Naive B cell (primary cell): ENCODE measurements at regions not wholly inside any gene's neighbourhood (a gene's known extent, or its start where the extent isn't known, plus 50 kb on each side); places are given as distances from the start of the nearest gene placed in this dataset.
"Not testable (repeated sequence)": the region's sequence is repeated elsewhere in the genome, so short reads cannot be mapped to it uniquely, and the experiment has no call there.

Source experiments
- ATAC-seq, 2 donors: fragments of 150-1000 bp; cut with Tn5 transposase; 2 replicates each; pipeline ENCODE4 v1.10.0; 2021; ENCODE audit warnings: low read depth in 2 of 2, mild to moderate bottlenecking in 2 of 2, moderate library complexity in 2 of 2
- DNase-seq: peaks from one replicate; pipeline ENCODE4 v3.0.0; 2022
- H3K27ac Mint-ChIP-seq, 6 donors: one replicate each; pipeline ENCODE4 v1.8.0; 2020 to 2022; ENCODE audit warnings: mild to moderate bottlenecking in 6 of 6, mixed read lengths in 6 of 6, moderate library complexity in 5 of 6, inconsistent platforms in 2 of 6
- H3K27me3 Mint-ChIP-seq, 3 donors: one replicate each; pipeline ENCODE4 v1.8.0; 2021 to 2022; ENCODE audit warnings: mixed read lengths in 3 of 3, mild to moderate bottlenecking in 1 of 3
- H3K36me3 Mint-ChIP-seq, 2 donors: one replicate each; pipeline ENCODE4 v1.8.0; 2020 to 2022; ENCODE audit warnings: mixed read lengths in 2 of 2, inconsistent platforms in 1 of 2, mild to moderate bottlenecking in 1 of 2
- H3K4me1 Mint-ChIP-seq, 3 donors: one replicate each; pipeline ENCODE4 v1.8.0; 2020 to 2022; ENCODE audit warnings: mixed read lengths in 3 of 3, inconsistent platforms in 1 of 3, mild to moderate bottlenecking in 1 of 3, moderate library complexity in 1 of 3
- H3K4me3 Mint-ChIP-seq, 8 donors: one replicate each; pipeline ENCODE4 v1.8.0; 2020 to 2022; ENCODE audit warnings: mild to moderate bottlenecking in 8 of 8, mixed read lengths in 8 of 8, moderate library complexity in 8 of 8, inconsistent platforms in 2 of 8
- H3K9me3 Mint-ChIP-seq, 7 donors: one replicate each; pipeline ENCODE4 v1.8.0; 2020 to 2022; ENCODE audit warnings: mixed read lengths in 7 of 7, mild to moderate bottlenecking in 5 of 7, inconsistent platforms in 2 of 7, moderate library complexity in 1 of 7

DNA sequence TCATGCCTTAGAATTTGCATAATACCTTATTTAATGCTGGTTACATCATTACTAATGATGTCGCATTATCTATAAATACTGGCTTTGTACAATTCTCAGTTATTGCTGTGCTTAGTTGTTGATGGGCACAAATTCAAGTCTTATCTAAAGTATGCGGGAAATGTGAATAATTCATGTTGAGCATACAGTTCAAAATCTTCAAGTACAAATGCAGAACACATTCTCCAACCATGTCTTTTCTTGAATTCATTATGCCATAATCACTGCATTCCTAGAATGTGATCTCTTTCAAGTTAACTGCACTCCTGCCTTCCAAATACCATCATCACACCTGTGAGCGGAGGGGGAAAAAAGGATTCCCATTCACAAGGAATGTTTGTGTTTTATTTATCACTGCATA lies 337.0 kb downstream of the MBD2 start:
- H3K36me3 Mint-ChIP-seq, result no peaks in the 10 kb centered on the region
- no peak overlapping the region for H3K27ac Mint-ChIP-seq
- H3K4me3 Mint-ChIP-seq, result no peak overlapping the region
- H3K4me1 Mint-ChIP-seq, result no peaks in the 10 kb centered on the region
- H3K9me3 Mint-ChIP-seq, result peaks cover 0 to 4% (median 0%) of the 10 kb centered on the region in 7 donors
- ATAC-seq (no peak), DNase-seq (no peak)
- H3K27me3 Mint-ChIP-seq, result peaks cover 0 to 6% (median 3%) of the 10 kb centered on the region in 3 donors

DNA sequence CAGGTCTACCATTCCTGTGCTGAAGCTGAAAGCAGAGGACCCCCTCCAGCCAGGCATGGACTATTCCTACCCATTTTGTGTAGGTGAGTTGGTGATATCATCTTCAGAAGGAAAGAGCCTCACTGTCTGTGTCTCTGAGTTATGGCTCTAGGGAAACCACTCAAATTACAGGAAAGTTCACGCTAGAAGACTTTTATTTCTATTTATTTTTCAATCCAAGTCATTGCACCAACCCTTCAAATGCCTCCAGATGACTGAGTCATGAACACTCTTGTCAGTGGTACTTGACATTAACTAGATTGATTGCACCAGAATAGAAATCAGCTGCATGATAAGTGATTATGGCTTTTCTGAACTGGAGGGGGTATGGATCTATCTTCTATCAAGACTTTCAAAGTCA lies 338.4 kb downstream of the MBD2 start:
- Mint-ChIP-seq H3K4me3 (no peak overlapping the region), H3K36me3 (no peaks in the 10 kb centered on the region)

DNA sequence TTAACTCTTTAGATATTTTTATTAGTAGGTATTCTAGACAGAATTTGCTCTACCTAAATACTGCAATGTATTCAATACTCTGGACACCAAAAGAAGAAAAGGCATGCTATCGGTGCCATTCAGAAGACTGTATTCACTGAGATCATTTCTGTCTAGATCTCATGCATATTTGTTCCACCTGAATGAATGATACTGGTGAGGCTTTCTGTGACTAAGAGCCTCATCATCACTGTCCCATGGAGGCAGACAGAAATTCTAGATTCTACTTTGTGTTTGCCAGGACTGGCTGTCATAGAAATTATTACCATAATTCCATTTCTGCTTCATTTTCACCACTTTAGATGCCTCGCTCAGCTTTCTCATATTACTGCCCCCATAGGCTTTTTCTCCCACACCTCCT lies 340.7 kb downstream of the MBD2 start:
- H3K36me3 Mint-ChIP-seq, result no peaks in the 10 kb centered on the region
- H3K9me3 Mint-ChIP-seq, result peaks cover 0 to 6% (median 0%) of the 10 kb centered on the region in 7 donors
- no peak overlapping the region for H3K4me3 Mint-ChIP-seq
- no peak overlapping the region for H3K27ac Mint-ChIP-seq
- no peak for ATAC-seq
- H3K4me1 Mint-ChIP-seq, result no peaks in the 10 kb centered on the region
- DNase-seq, result no peak
- H3K27me3 Mint-ChIP-seq, result no peaks in the 10 kb centered on the region

More for the DNA sequence above, 338.4 kb downstream of the MBD2 start:
- peaks cover 0 to 5% (median 0%) of the 10 kb centered on the region in 7 donors for H3K9me3 Mint-ChIP-seq
- H3K27ac Mint-ChIP-seq, result no peak overlapping the region
- DNase-seq (no peak), ATAC-seq (no peak)
- no peaks in the 10 kb centered on the region for H3K4me1 Mint-ChIP-seq
- peaks cover 0 to 4% (median 3%) of the 10 kb centered on the region in 3 donors for H3K27me3 Mint-ChIP-seq

DNA sequence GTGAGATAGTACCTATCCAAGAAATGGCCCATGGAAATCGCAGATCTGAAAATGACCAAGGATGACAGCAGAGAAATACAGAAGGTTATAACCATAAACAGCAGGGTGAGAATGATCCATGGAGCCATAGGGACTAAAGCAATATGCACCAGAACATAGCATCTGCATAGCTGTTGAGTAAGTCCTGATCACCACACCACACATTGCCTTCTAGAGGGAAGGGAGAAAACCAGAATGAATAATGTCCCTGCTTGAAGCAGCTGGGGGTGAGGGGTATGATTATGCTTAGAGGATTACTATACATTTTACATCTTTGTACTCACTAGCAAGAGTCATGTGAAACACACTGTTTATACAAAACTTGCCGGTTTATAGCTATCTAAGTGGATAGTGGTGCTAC lies 350.4 kb downstream of the MBD2 start:
- Mint-ChIP-seq H3K4me3 (no peak overlapping the region), H3K9me3 (peaks cover 0 to 2% (median 0%) of the 10 kb centered on the region in 7 donors), H3K27ac (no peak overlapping the region), H3K36me3 (no peaks in the 10 kb centered on the region), H3K4me1 (no peaks in the 10 kb centered on the region), H3K27me3 (peaks cover 0 to 7% (median 0%) of the 10 kb centered on the region in 3 donors)
- DNase-seq, result no peak
- ATAC-seq, result no peak

DNA sequence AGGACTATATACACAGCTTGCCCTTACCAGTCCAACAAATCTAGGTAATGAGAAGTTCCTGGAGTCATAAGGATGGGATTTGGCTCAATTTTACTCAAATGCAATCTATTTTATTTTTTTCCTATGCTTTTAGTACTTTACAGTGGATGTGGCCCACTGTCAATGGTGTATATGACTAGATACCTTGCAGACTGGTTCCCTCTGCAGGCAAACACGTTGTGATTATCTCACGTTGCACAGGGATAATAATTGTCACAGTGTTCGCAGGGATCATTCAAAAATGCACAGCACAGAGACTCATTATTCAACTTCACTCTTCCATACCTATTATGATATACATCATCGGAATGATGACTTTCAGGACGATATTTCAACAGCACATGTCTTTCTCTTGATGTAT lies 359.7 kb downstream of the MBD2 start:
- H3K27ac Mint-ChIP-seq, result no peak overlapping the region
- H3K4me1 Mint-ChIP-seq, result no peaks in the 10 kb centered on the region
- ATAC-seq (no peak), DNase-seq (no peak)
- H3K4me3 Mint-ChIP-seq, result no peak overlapping the region
- H3K27me3 Mint-ChIP-seq, result peaks cover 0 to 3% (median 0%) of the 10 kb centered on the region in 3 donors
- no peaks in the 10 kb centered on the region for H3K36me3 Mint-ChIP-seq
- H3K9me3 Mint-ChIP-seq, result no peaks in the 10 kb centered on the region

DNA sequence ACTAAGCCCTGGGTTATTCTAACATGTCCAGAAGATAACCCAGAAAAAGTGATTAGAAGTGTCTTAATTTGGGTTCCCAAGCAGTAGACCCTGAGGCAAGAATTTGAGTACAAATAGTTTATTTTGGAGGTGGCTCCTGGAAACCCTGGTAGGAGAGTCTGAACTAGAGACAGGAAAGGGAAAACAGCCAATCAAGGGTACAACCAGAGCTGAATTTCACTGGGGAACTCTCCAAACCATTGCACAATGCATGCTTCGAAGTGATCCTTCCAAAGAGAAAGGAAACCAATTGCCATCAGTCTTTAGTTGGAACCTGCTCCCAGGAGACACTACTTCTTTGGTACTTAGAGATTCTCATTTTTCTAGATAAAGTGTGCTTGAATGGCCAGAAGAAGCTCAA lies 361.5 kb downstream of the MBD2 start:
- no peak for DNase-seq
- ATAC-seq, result no peak
- H3K36me3 Mint-ChIP-seq, result no peaks in the 10 kb centered on the region
- no peak overlapping the region for H3K27ac Mint-ChIP-seq
- no peaks in the 10 kb centered on the region for H3K27me3 Mint-ChIP-seq
- H3K4me3 Mint-ChIP-seq, result no peak overlapping the region
- no peaks in the 10 kb centered on the region for H3K9me3 Mint-ChIP-seq
- H3K4me1 Mint-ChIP-seq, result no peaks in the 10 kb centered on the region

DNA sequence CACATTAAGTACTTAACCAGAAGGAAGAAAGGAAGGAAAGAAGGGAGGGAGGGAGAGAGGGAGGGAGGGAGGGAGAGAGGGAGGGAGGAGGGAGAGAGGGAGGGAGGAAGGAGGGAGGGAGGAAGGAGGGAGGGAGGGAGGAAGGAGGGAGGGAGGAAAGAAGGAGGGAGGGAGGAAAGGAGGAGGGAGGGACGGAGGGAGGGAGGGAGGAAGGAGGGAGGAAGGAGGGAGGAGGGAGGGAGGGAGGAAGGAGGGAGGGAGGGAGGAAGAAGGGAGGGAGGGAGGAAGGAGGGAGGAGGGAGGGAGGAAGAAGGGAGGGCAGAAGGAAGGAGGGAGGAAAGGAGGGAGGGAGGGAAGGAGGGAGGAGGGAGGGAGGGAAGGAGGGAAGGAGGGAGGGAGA lies 363.3 kb downstream of the MBD2 start:
- ATAC-seq, result no peak
- Mint-ChIP-seq H3K36me3 (no peaks in the 10 kb centered on the region), H3K27me3 (no peaks in the 10 kb centered on the region)

DNA sequence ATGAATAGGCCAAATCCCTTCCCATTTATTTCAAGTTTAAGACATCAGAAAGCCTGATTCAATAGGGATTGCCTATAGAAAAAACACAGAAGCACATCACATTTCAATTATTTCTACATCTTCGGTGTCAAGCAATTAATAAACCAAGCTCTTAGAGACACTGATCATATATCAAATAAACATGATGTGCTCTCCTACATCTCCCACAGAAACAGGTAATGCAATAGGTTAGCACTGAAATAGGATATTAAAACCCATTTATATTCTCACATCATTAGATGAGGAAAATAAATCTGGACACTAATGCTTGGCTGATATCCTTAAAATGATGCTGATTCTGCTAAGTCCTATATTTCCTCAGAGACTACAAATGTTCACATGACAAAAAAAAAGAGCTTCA lies 364.7 kb downstream of the MBD2 start:
- H3K36me3 Mint-ChIP-seq, result no peaks in the 10 kb centered on the region
- ATAC-seq, result no peak
- peaks cover 0 to 4% (median 0%) of the 10 kb centered on the region in 7 donors for H3K9me3 Mint-ChIP-seq
- H3K27ac Mint-ChIP-seq, result no peak overlapping the region
- H3K4me1 Mint-ChIP-seq, result no peaks in the 10 kb centered on the region
- H3K27me3 Mint-ChIP-seq, result peaks cover 0 to 5% (median 0%) of the 10 kb centered on the region in 3 donors
- DNase-seq, result no peak
- no peak overlapping the region for H3K4me3 Mint-ChIP-seq

More for the DNA sequence above, 363.3 kb downstream of the MBD2 start:
- Mint-ChIP-seq H3K9me3 (no peaks in the 10 kb centered on the region), H3K4me3 (no peak overlapping the region), H3K27ac (no peak overlapping the region), H3K4me1 (no peaks in the 10 kb centered on the region)
- DNase-seq, result no peak

DNA sequence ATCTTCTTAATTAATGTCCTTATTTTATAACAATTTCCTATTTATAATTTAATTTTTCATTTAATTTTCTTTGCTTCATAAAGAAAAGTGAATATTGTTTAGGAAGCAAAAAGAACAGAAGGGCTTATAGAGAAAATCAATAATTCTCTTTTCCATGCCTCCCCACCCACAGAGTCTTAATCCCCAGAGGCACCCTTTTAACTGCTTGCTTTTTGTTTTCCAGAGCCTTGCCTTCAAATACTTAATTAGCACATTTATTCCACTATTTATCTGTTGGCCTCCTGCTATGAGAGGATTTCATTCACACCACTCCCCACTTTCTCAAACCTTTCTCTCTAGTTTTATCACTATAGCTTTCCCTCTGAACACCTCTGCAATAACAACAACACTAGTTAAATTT lies 373.6 kb downstream of the MBD2 start:
- H3K27me3 Mint-ChIP-seq, result peaks cover 0 to 17% (median 17%) of the 10 kb centered on the region in 3 donors
- no peaks in the 10 kb centered on the region for H3K4me1 Mint-ChIP-seq
- H3K27ac Mint-ChIP-seq, result no peak overlapping the region
- H3K9me3 Mint-ChIP-seq, result peaks cover 4 to 16% (median 6%) of the 10 kb centered on the region in 7 donors
- ATAC-seq (no peak), DNase-seq (no peak)
- H3K4me3 Mint-ChIP-seq, result no peak overlapping the region
- H3K36me3 Mint-ChIP-seq, result no peaks in the 10 kb centered on the region

DNA sequence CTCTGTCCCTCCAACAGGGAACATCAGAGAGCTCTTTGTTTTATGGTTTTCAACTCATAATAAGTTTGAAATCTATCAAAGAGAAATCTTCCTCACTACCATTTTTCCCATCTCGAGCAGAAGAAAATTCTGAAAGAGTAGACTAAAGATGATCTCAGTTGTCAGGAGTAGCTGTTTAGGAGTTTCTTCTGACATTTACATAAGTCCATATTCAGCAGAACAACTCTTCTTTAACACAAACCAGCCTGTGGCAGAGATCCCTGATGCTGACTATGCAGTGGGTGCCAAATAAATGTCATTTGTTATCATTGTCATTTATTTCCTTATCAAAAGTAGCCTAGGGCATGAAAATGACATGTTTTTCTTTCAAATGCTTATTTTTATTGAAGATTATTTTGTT lies 380.7 kb downstream of the MBD2 start:
- Mint-ChIP-seq H3K9me3 (peaks cover 2 to 15% (median 4%) of the 10 kb centered on the region in 7 donors), H3K36me3 (no peaks in the 10 kb centered on the region), H3K27ac (no peak overlapping the region), H3K27me3 (no peaks in the 10 kb centered on the region), H3K4me3 (no peak overlapping the region), H3K4me1 (no peaks in the 10 kb centered on the region)
- ATAC-seq (no peak), DNase-seq (no peak)

DNA sequence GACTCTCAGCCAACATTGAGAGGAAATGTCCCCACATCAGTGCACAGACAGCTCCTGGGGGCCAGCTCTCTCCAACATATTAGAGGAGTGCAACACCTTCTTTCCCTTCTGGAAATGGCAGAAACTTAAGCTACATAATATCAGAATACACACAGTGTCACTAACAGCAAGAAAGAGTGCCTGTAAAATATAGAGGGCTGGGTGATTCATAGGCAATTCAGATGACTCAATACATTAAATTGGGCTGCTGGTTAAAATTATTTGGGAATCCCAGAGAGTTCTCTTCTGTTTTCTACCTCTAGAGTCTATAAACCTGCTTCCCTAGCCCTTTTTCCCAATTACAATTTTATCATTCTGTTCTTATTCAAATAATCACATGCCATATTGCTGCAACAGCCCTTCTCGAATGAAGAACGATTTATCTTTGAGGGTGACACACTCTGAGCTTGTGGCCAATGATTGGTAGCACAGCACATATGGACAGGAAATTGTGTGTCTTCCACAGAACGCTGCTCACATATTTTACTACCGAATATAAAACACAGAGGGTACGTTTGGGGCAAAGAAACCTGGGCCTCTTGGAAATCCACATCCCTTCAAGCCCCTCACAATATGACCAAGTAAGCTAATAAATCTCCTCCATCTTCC lies 381.2 kb downstream of the MBD2 start:
- Mint-ChIP-seq H3K9me3 (peaks cover 2 to 15% (median 4%) of the 10 kb centered on the region in 7 donors), H3K27me3 (no peaks in the 10 kb centered on the region), H3K4me1 (no peaks in the 10 kb centered on the region), H3K27ac (no peak overlapping the region), H3K4me3 (no peak overlapping the region), H3K36me3 (no peaks in the 10 kb centered on the region)
- DNase-seq (no peak), ATAC-seq (no peak)

DNA sequence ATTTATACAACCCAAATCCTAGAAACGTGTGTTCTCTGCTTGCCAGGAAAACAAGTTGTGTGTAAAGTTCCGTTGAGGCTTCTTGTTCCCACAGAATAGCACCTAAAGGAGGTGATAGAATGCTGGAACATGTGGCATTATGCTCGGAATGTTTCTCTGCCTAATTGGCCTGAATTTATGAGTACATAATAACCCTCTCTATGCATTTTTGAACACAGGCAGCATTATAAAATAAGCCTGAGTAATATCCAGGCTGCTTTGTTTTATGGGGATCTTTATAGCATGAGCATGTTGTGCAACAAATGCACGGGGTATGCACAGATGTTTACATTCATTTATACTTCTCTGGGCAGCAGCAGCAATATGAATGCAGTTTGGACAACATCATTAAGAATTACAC lies 385.7 kb downstream of the MBD2 start:
- no peak overlapping the region for H3K27ac Mint-ChIP-seq
- no peak overlapping the region for H3K4me3 Mint-ChIP-seq
- DNase-seq, result no peak
- H3K9me3 Mint-ChIP-seq, result peaks cover 0 to 26% (median 7%) of the 10 kb centered on the region in 7 donors
- H3K36me3 Mint-ChIP-seq, result no peaks in the 10 kb centered on the region
- no peaks in the 10 kb centered on the region for H3K27me3 Mint-ChIP-seq
- ATAC-seq, result no peak
- H3K4me1 Mint-ChIP-seq, result no peaks in the 10 kb centered on the region

DNA sequence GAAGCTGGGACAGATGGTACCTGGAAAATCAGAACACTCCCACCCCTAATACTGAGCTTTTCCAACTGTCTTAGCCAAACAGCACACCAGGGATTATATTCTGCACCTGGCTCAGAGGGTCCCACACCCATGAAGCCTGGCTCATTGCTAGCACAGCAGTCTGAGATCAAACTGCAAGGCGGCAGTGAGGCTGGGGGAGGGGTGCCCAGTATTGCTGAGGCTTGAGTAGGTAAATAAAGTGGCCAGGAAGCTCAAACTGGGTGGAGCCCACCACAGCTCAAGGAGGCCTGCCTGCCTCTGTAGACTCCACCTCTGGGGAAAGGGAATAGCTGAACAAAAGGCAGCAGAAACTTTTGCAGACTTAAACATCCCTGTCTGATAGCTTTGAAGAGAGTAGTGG lies 403.3 kb downstream of the MBD2 start:
- H3K4me3 Mint-ChIP-seq, result not testable (repeated sequence)

DNA sequence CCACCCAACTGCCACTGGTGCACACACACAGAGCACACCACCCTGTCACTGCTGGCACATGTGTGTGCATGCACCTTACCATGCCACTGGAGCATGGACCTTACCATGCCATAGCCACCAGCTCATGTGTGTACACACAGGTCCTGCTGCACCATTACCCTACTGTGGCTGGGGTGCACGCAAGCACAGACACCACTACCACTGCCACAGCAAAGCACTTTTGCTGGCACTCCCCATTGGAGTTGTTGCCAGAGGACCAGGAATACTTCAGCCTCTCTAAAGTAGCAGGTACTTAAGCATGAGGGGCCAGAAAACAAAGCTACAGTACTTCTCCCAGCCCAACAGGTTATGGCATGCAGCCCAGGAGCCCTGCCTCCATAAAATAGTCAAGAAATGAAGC lies 404.8 kb downstream of the MBD2 start:
- H3K4me3 Mint-ChIP-seq, result no peak overlapping the region
- H3K27ac Mint-ChIP-seq, result no peak overlapping the region
- H3K9me3 Mint-ChIP-seq, result peaks cover 5 to 14% (median 7%) of the 10 kb centered on the region in 7 donors

More for the DNA sequence above, 403.3 kb downstream of the MBD2 start:
- H3K27me3 Mint-ChIP-seq, H3K36me3 Mint-ChIP-seq, DNase-seq, H3K27ac Mint-ChIP-seq, ATAC-seq, H3K4me1 Mint-ChIP-seq: not testable (repeated sequence)
- peaks cover 7 to 26% (median 12%) of the 10 kb centered on the region in 7 donors for H3K9me3 Mint-ChIP-seq

More for the DNA sequence above, 404.8 kb downstream of the MBD2 start:
- no peaks in the 10 kb centered on the region for H3K36me3 Mint-ChIP-seq
- no peaks in the 10 kb centered on the region for H3K4me1 Mint-ChIP-seq
- peaks cover 0 to 6% (median 4%) of the 10 kb centered on the region in 3 donors for H3K27me3 Mint-ChIP-seq
- ATAC-seq, result no peak
- no peak for DNase-seq
